MCF 10A (cell line): ENCODE measurements at regions not wholly inside any gene's neighbourhood (a gene's known extent, or its start where the extent isn't known, plus 50 kb on each side); places are given as distances from the start of the nearest gene placed in this dataset.
A peak's percentile ranks its signal among the peaks of the same experiment; 100 is the strongest.

ENCODE experiments used
- BruUV-seq: library from RNA; stranded (reverse); fragments of 400-500 nt; replicated peaks from 2 replicates; lab custom pipeline; 2021; lab: Mats Ljungman, UMichigan
- CTCF ChIA-PET: fragments of 300-600 bp; sonication (Branson Sonifier 250); formaldehyde crosslinking; extraction: SDS; loops from one replicate; lab custom pipeline; 2021; ENCODE audit warnings: antibody characterized with exemption, inconsistent platforms; lab: Yijun Ruan, JAX
- POLR2A ChIA-PET: fragments of 300-600, 350-650 bp; sonication (Branson Sonifier 250); formaldehyde crosslinking; extraction: SDS; loops from one replicate; lab custom pipeline; 2020; ENCODE audit warnings: antibody characterized with exemption, inconsistent platforms; lab: Yijun Ruan, JAX
- DNase-seq: peaks from one replicate; pipeline ENCODE4 v3.0.0-alpha.2; 2018; ENCODE audit not compliant: unreplicated experiment
- H3K27ac Mint-ChIP-seq: one replicate; pipeline ENCODE4 v1.8.0; 2022; ENCODE audit warnings: mild to moderate bottlenecking, low read depth, mixed read lengths; ENCODE audit not compliant: unreplicated experiment
- H3K27me3 Mint-ChIP-seq: one replicate; pipeline ENCODE4 v1.8.0; 2022; ENCODE audit warnings: mixed read lengths; ENCODE audit not compliant: insufficient read depth, unreplicated experiment
- H3K36me3 Mint-ChIP-seq: one replicate; pipeline ENCODE4 v1.8.0; 2022; ENCODE audit warnings: mild to moderate bottlenecking, moderate library complexity, mixed read lengths; ENCODE audit not compliant: insufficient read depth, unreplicated experiment
- H3K4me1 Mint-ChIP-seq: one replicate; pipeline ENCODE4 v1.8.0; 2022; ENCODE audit warnings: mixed read lengths; ENCODE audit not compliant: insufficient read depth, unreplicated experiment
- H3K4me3 Mint-ChIP-seq: one replicate; pipeline ENCODE4 v1.8.0; 2022; ENCODE audit warnings: mild to moderate bottlenecking, moderate library complexity, mixed read lengths; ENCODE audit not compliant: unreplicated experiment
- H3K9me3 Mint-ChIP-seq: one replicate; pipeline ENCODE4 v1.8.0; 2022; ENCODE audit warnings: mixed read lengths; ENCODE audit not compliant: unreplicated experiment
- CTCF ChIP-seq: fragments of 200-600 bp; IDR thresholded peaks from one replicate; pipeline ENCODE4 v1.8.0; 2022; ENCODE audit warnings: antibody characterized with exemption, mild to moderate bottlenecking; ENCODE audit not compliant: unreplicated experiment
- intact Hi-C: fragments of 100-400 bp; cut with micrococcal nuclease; formaldehyde crosslinking; loops from 2 replicates; pipeline ENCODE4 v1.14.1; 2022

GRCh38 chr15:31459400-31459748 is 132.7 kb downstream of the KLF13 start:
- ChIA-PET CTCF (interaction anchor here (0.6 to 3.8 kb wide), 8 partner anchors 20 to 1737 kb away, joined by 3 to 33 read pairs (median 4); no protein-coding TSS in a partner anchor), POLR2A (interaction anchor here (0.7 to 2.9 kb wide), 9 partner anchors 13 to 244 kb away, joined by 3 to 15 read pairs (median 4); no protein-coding TSS in a partner anchor)
- H3K36me3 Mint-ChIP-seq, result no peaks in the 10 kb centered on the region
- H3K9me3 Mint-ChIP-seq, result peaks cover 8% of the 10 kb centered on the region
- H3K4me1 Mint-ChIP-seq, result peaks cover 24% of the 10 kb centered on the region
- intact Hi-C loops, result no loop called here
- no peak overlapping the region for H3K4me3 Mint-ChIP-seq
- no TSS peak for BruUV-seq
- H3K27ac Mint-ChIP-seq, result peak overlapping the region; percentile 57
- H3K27me3 Mint-ChIP-seq, result no peaks in the 10 kb centered on the region
- no peak for TF ChIP-seq CTCF
- DNase-seq, result no peak

GRCh38 chr15:31461375-31461774 is 134.7 kb downstream of the KLF13 start:
- intact Hi-C loops, result no loop called here
- no peak overlapping the region for H3K27ac Mint-ChIP-seq
- no peak overlapping the region for H3K4me3 Mint-ChIP-seq
- ChIA-PET POLR2A (interaction anchor here (0.6 to 0.8 kb wide), 2 partner anchors 19 to 69 kb away, joined by 3 read pairs; no protein-coding TSS in a partner anchor), CTCF (interaction anchor here (1.0 to 1.3 kb wide), 3 partner anchors 20 to 29 kb away, joined by 3 to 4 read pairs (median 3); no protein-coding TSS in a partner anchor)
- DNase-seq, result no peak
- H3K9me3 Mint-ChIP-seq, result no peaks in the 10 kb centered on the region
- H3K4me1 Mint-ChIP-seq, result peaks cover 34% of the 10 kb centered on the region
- H3K27me3 Mint-ChIP-seq, result no peaks in the 10 kb centered on the region
- H3K36me3 Mint-ChIP-seq, result no peaks in the 10 kb centered on the region
- no peak for TF ChIP-seq CTCF
- BruUV-seq, result no TSS peak

GRCh38 chr15:31461911-31462480 is 135.4 kb downstream of the KLF13 start:
- no peaks in the 10 kb centered on the region for H3K36me3 Mint-ChIP-seq
- ChIA-PET POLR2A (interaction anchor here (0.6 to 0.8 kb wide), 2 partner anchors 20 to 69 kb away, joined by 3 read pairs; no protein-coding TSS in a partner anchor), CTCF (interaction anchor here (1.0 to 1.1 kb wide), 2 partner anchors 26 to 28 kb away, joined by 3 to 4 read pairs; no protein-coding TSS in a partner anchor)
- no peaks in the 10 kb centered on the region for H3K9me3 Mint-ChIP-seq
- no peaks in the 10 kb centered on the region for H3K27me3 Mint-ChIP-seq
- DNase-seq, result no peak
- intact Hi-C loops, result no loop called here
- no peak for TF ChIP-seq CTCF
- no TSS peak for BruUV-seq
- no peak overlapping the region for H3K4me3 Mint-ChIP-seq
- peaks cover 32% of the 10 kb centered on the region for H3K4me1 Mint-ChIP-seq
- H3K27ac Mint-ChIP-seq, result no peak overlapping the region

- no peak for TF ChIP-seq CTCF
- intact Hi-C loops, result no loop called here
- no TSS peak for BruUV-seq
- CTCF ChIA-PET, result interaction anchor here (0.7 to 1.6 kb wide), 6 partner anchors 12 to 248 kb away, joined by 3 to 6 read pairs (median 4); no protein-coding TSS in a partner anchor
- Mint-ChIP-seq H3K9me3 (no peaks in the 10 kb centered on the region), H3K4me3 (no peak overlapping the region), H3K27ac (no peak overlapping the region), H3K27me3 (no peaks in the 10 kb centered on the region), H3K4me1 (peaks cover 20% of the 10 kb centered on the region), H3K36me3 (no peaks in the 10 kb centered on the region)
- DNase-seq, result no peak
- POLR2A ChIA-PET, result interaction anchor here (1.0 to 3.9 kb wide), 2 partner anchors 21 to 138 kb away, joined by 3 to 21 read pairs; no protein-coding TSS in a partner anchor
Observed at GRCh38 chr15:31463521-31464102, 137.0 kb downstream of the KLF13 start.
